ENCODE measurements at regions not wholly inside any gene's neighbourhood (a gene's known extent, or its start where the extent isn't known, plus 50 kb on each side); places are given as distances from the start of the nearest gene placed in this dataset.

- Histone ChIP-seq H4K20me1 (ENCODE audit: insufficient read depth, low read length) (no peaks in the 10 kb centered on the region), H3K79me2 (ENCODE audit: insufficient read depth, low read length) (no peaks in the 10 kb centered on the region), H3K27ac (ENCODE audit: low read depth in 1 of 2, low read length in 2 of 2) (no peak overlapping the region), H3K27me3 (ENCODE audit: control insufficient read depth in 2 of 2, insufficient read depth in 2 of 2, low read length in 2 of 2) (no peaks in the 10 kb centered on the region), H2AFZ (ENCODE audit: insufficient read depth, low read depth, low read length, poor library complexity, severe bottlenecking) (no peak overlapping the region), H3K4me3 (replicated peaks in 1 of 3; ENCODE audit: low read depth in 2 of 3, low read length in 3 of 3) (no peak overlapping the region), H3K4me1 (ENCODE audit: control insufficient read depth in 1 of 2, insufficient read depth in 2 of 2, low read length in 2 of 2) (no peaks in the 10 kb centered on the region), H3K4me2 (replicated peaks; ENCODE audit: extremely low read depth, low read length, poor library complexity, severe bottlenecking) (no peak overlapping the region), H3K36me3 (replicated peaks in 1 of 2; ENCODE audit: control insufficient read depth in 1 of 2, insufficient read depth in 2 of 2, low read length in 2 of 2) (no peaks in the 10 kb centered on the region), H3K9me3 (replicated peaks in 1 of 2; ENCODE audit: control insufficient read depth in 1 of 2, insufficient read depth in 1 of 2, low read length in 2 of 2) (no peaks in the 10 kb centered on the region), H3K9ac (ENCODE audit: insufficient read depth, low read length, poor library complexity, severe bottlenecking) (no peak overlapping the region)
- no peak for DNase-seq
- Mint-ChIP-seq H3K27ac (no peak overlapping the region), H3K9me3 (peaks cover 0 to 4% (median 2%) of the 10 kb centered on the region in 7 donors), H3K4me3 (no peak overlapping the region), H3K4me1 (peaks cover 4% of the 10 kb centered on the region), H3K36me3 (no peaks in the 10 kb centered on the region), H3K27me3 (ENCODE audit: low read depth in 3 of 3) (peaks cover 0 to 1% (median 0%) of the 10 kb centered on the region in 3 donors)
- intact Hi-C loops (cut with micrococcal nuclease) = no loop called here
- WGBS (ENCODE audit: insufficient coverage) = no CpG with 5 or more reads among the region's 4 CpGs
- no peak for TF ChIP-seq CTCF (IDR thresholded peaks at IDR 0.05)
Measured at GRCh38 chr4:138487670-138488069, 245.5 kb upstream of the SLC7A11 start.

GRCh38 chr4:138487230-138487629 lies 245.1 kb upstream of the SLC7A11 start:
- no CpG with 5 or more reads among the region's 2 CpGs for WGBS (ENCODE audit: insufficient coverage)
- peaks cover 4% of the 10 kb centered on the region for H3K4me1 Mint-ChIP-seq
- Histone ChIP-seq H3K9me3 (replicated peaks in 1 of 2; ENCODE audit: control insufficient read depth in 1 of 2, insufficient read depth in 1 of 2, low read length in 2 of 2) (no peaks in the 10 kb centered on the region), H3K9ac (ENCODE audit: insufficient read depth, low read length, poor library complexity, severe bottlenecking) (no peak overlapping the region), H2AFZ (ENCODE audit: insufficient read depth, low read depth, low read length, poor library complexity, severe bottlenecking) (no peak overlapping the region), H3K4me1 (ENCODE audit: control insufficient read depth in 1 of 2, insufficient read depth in 2 of 2, low read length in 2 of 2) (no peaks in the 10 kb centered on the region), H3K36me3 (replicated peaks in 1 of 2; ENCODE audit: control insufficient read depth in 1 of 2, insufficient read depth in 2 of 2, low read length in 2 of 2) (no peaks in the 10 kb centered on the region), H4K20me1 (ENCODE audit: insufficient read depth, low read length) (no peaks in the 10 kb centered on the region), H3K27ac (ENCODE audit: low read depth in 1 of 2, low read length in 2 of 2) (no peak overlapping the region), H3K27me3 (ENCODE audit: control insufficient read depth in 2 of 2, insufficient read depth in 2 of 2, low read length in 2 of 2) (no peaks in the 10 kb centered on the region), H3K79me2 (ENCODE audit: insufficient read depth, low read length) (no peaks in the 10 kb centered on the region), H3K4me3 (replicated peaks in 1 of 3; ENCODE audit: low read depth in 2 of 3, low read length in 3 of 3) (no peak overlapping the region), H3K4me2 (replicated peaks; ENCODE audit: extremely low read depth, low read length, poor library complexity, severe bottlenecking) (no peak overlapping the region)
- no peak for DNase-seq
- no peaks in the 10 kb centered on the region for H3K36me3 Mint-ChIP-seq
- H3K27me3 Mint-ChIP-seq (ENCODE audit: low read depth in 3 of 3) = peaks cover 0 to 1% (median 0%) of the 10 kb centered on the region in 3 donors
- peaks cover 0 to 4% (median under 1%) of the 10 kb centered on the region in 7 donors for H3K9me3 Mint-ChIP-seq
- no peak overlapping the region for H3K27ac Mint-ChIP-seq
- intact Hi-C loops (cut with micrococcal nuclease) = no loop called here
- TF ChIP-seq CTCF (IDR thresholded peaks at IDR 0.05) = no peak
- H3K4me3 Mint-ChIP-seq = no peak overlapping the region

Data from CD14-positive monocyte (primary cell).